Upper lobe of left lung (tissue), 6 donors: ENCODE measurements at regions not wholly inside any gene's neighbourhood (a gene's known extent, or its start where the extent isn't known, plus 50 kb on each side); places are given as distances from the start of the nearest gene placed in this dataset.
"Not testable (repeated sequence)": the region's sequence is repeated elsewhere in the genome, so short reads cannot be mapped to it uniquely, and the experiment has no call there.

ENCODE experiments used
- ATAC-seq, 2 donors: fragments of 200-7000 bp; cut with Tn5 transposase; one replicate each; pipeline ENCODE4 v1.9.1; 2022; ENCODE audit warnings: mild to moderate bottlenecking in 2 of 2, moderate library complexity in 2 of 2; ENCODE audit not compliant: low FRiP score in 2 of 2
- DNase-seq, 2 donors: peaks; one replicate each; pipeline ENCODE4 v3.0.0-alpha.2; 2019 to 2020
- H3K27ac ChIP-seq, 4 donors: fragments of 200-600 bp; sonication (generic); one replicate each; pipeline ENCODE4 v1.5.1; 2016 to 2019
- H3K27me3 ChIP-seq, 4 donors: fragments of 200-600 bp; sonication (generic); one replicate each; pipeline ENCODE4 v1.5.1; 2017 to 2019
- H3K36me3 ChIP-seq, 4 donors: fragments of 200-600 bp; sonication (generic); one replicate each; pipeline ENCODE4 v1.5.1; 2016 to 2019
- H3K4me1 ChIP-seq, 4 donors: fragments of 200-600 bp; sonication (generic); one replicate each; pipeline ENCODE4 v1.5.1; 2018 to 2019
- H3K4me3 ChIP-seq, 4 donors: fragments of 200-600 bp; sonication (generic); one replicate each; pipeline ENCODE4 v1.5.1; 2017 to 2019; ENCODE audit warnings: mild to moderate bottlenecking in 2 of 4, moderate library complexity in 1 of 4
- H3K9me3 ChIP-seq, 4 donors: fragments of 200-600 bp; sonication (generic); one replicate each; pipeline ENCODE4 v1.5.1; 2018 to 2019
- CTCF ChIP-seq, 6 experiments: fragments of 450-650 bp in 4 of 6; fragments of 200-600 bp in 2 of 6; sonication (generic) in 2 of 6; IDR thresholded peaks; one replicate each; pipeline ENCODE4 v1.5.1; 2016 to 2019; ENCODE audit warnings: antibody characterized with exemption in 6 of 6
- EP300 ChIP-seq, 4 donors: sonication (generic); formaldehyde crosslinking; IDR thresholded peaks; one replicate each; pipeline ENCODE4 v1.5.1; 2017; ENCODE audit warnings: antibody characterized with exemption in 4 of 4, control low read depth in 2 of 4
- POLR2A ChIP-seq, 4 donors: fragments of 450-650 bp; IDR thresholded peaks; one replicate each; pipeline ENCODE4 v1.5.1; 2016 to 2017; ENCODE audit warnings: antibody characterized with exemption in 4 of 4, mild to moderate bottlenecking in 2 of 4
- POLR2AphosphoS5 ChIP-seq, 2 donors: sonication (generic); formaldehyde crosslinking; IDR thresholded peaks; one replicate each; pipeline ENCODE4 v1.5.1; 2017; ENCODE audit warnings: antibody characterized with exemption in 2 of 2
- WGBS, 2 donors: methylation state at CpG; one replicate each; pipeline ENCODE4 v1.1.5; 2017 to 2018; 5-methylcytosine and 5-hydroxymethylcytosine counted together
- donor health status: DM: no; HTN: no; CAD: no; lungs with moderate emphysema.
- donor health status: DM: no; HTN: yes; CAD: no; lungs with severe emphysema.

DNA sequence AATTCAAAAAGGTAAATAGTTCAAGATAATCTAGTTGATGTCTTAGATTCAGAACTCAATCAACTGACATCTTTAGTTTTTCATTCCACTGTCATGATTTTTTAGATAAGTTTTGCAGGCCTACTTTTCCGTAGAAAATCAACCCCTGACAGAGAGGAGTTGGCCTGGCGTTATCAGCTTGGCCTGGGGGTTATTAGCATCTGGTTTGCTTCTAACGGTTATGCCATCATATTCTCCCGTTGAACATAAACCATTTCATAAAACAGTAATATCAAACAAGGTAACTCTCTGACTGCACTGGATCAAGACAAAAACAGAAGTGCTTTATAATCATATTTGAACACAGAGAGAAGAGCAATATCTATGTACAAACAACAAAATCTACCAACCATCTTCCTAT, 130.8 kb upstream of the PCDH20 start:
- Histone ChIP-seq H3K36me3 (no peaks in the 10 kb centered on the region), H3K27me3 (no peaks in the 10 kb centered on the region), H3K27ac (no peak overlapping the region), H3K4me1 (no peaks in the 10 kb centered on the region), H3K9me3 (no peaks in the 10 kb centered on the region), H3K4me3 (no peak overlapping the region)
- no peak for TF ChIP-seq POLR2A (IDR thresholded peaks at IDR 0.05)
- TF ChIP-seq EP300 (IDR thresholded peaks at IDR 0.05) = no peak
- TF ChIP-seq POLR2AphosphoS5 (IDR thresholded peaks at IDR 0.05) = no peak
- TF ChIP-seq CTCF (IDR thresholded peaks at IDR 0.05) = no peak
- ATAC-seq = no peak
- WGBS, 2 donors = 83 to 88% methylated on average over 4 of the region's 4 CpGs
- DNase-seq = no peak

DNA sequence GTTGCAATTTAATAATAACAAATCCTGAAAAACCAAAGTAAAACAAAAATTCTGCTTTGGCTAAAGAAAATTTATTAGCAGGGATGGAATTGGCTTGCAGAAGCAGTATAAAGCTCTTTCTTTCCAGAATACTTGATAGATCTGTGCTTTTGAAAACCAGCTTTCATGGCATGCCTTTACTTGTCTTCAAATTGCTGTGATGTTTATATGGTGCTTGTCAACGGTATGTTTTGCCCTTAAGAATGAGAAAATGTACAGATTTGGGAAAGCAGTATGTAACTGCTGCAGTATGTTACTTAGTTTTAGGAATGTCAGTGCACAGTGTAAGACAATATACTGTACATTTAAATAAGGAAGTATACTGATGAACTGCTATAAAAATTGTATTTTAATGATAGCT, 120.8 kb upstream of the PCDH20 start:
- H3K27ac ChIP-seq = no peak overlapping the region
- H3K4me1 ChIP-seq = no peaks in the 10 kb centered on the region
- no peak overlapping the region for H3K4me3 ChIP-seq
- WGBS, 2 donors = 54 to 71% methylated on average over 1 of the region's 1 CpG
- TF ChIP-seq POLR2AphosphoS5 (IDR thresholded peaks at IDR 0.05) = no peak
- TF ChIP-seq EP300 (IDR thresholded peaks at IDR 0.05) = no peak
- DNase-seq = no peak
- H3K9me3 ChIP-seq = no peaks in the 10 kb centered on the region
- no peak for ATAC-seq
- no peaks in the 10 kb centered on the region for H3K27me3 ChIP-seq
- no peaks in the 10 kb centered on the region for H3K36me3 ChIP-seq

DNA sequence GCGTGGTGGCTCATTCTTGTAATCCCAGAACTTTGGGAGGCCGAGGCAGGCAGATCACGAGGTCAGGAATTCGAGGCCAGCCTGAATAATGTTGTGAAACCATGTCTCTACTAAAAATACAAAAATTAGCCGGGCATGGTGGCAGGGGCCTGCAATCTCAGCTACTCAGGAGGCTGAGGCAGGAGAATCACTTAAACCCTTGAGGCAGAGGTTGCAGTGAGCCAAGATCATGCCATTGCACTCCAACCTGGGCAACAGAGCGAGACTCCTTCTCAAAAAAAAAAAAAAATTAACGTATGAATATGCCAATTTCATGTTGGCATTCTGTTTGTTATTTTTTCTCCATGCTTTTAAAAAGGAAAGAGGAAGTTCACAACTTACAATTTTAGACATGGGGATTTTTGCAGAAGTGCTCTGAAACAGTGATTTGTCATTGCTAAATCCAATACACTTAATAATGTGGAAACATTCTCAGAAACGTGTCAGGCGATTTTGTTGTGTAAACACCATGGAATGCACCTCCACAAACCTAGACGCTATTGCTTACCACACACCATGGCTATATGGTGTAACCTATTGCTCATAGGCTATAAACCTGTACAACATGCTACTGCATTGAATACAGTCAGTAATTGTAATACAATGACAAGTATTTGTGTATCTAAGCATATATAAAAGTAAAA, 115.9 kb upstream of the PCDH20 start:
- no peak for ATAC-seq
- no peak for DNase-seq

DNA sequence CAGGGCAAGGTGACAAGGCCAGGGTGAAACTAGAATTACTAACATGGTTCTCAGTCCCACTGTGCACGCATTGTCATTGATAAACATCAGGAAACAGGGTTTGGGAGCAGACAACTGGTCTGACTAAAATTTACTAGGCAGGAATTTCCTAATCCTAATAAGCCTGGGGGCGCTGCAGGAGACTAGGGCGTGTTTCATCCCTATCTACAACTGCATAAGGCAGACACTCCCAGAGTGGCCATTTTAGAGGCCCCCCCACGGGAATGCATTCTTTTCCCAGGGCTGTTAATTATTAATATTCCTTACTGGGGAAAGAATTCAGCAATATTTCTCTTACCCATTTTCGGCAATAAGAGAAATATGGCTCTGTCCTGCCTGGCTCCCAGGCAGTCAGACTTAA, 103.6 kb upstream of the PCDH20 start:
- not testable (repeated sequence) for H3K9me3 ChIP-seq, DNase-seq, H3K4me3 ChIP-seq, H3K4me1 ChIP-seq, H3K36me3 ChIP-seq, H3K27me3 ChIP-seq, ATAC-seq, H3K27ac ChIP-seq
- 75 to 87% methylated on average over 5 of the region's 5 CpGs for WGBS, 2 donors

More for the DNA sequence above, 115.9 kb upstream of the PCDH20 start:
- H3K27ac ChIP-seq = no peak overlapping the region
- H3K36me3 ChIP-seq = no peaks in the 10 kb centered on the region
- WGBS, 2 donors = 59 to 64% methylated on average over 10 of the region's 10 CpGs
- no peaks in the 10 kb centered on the region for H3K4me1 ChIP-seq
- TF ChIP-seq POLR2AphosphoS5 (IDR thresholded peaks at IDR 0.05) (no peak), EP300 (IDR thresholded peaks at IDR 0.05) (no peak), POLR2A (IDR thresholded peaks at IDR 0.05) (no peak), CTCF (IDR thresholded peaks at IDR 0.05) (no peak)
- no peaks in the 10 kb centered on the region for H3K27me3 ChIP-seq
- H3K9me3 ChIP-seq = no peaks in the 10 kb centered on the region
- H3K4me3 ChIP-seq = no peak overlapping the region

GRCh38 chr13:61508936-61509335, 93.3 kb upstream of the PCDH20 start:
- Histone ChIP-seq H3K4me1 (no peaks in the 10 kb centered on the region), H3K27ac (no peak overlapping the region), H3K36me3 (no peaks in the 10 kb centered on the region), H3K27me3 (no peaks in the 10 kb centered on the region), H3K9me3 (no peaks in the 10 kb centered on the region), H3K4me3 (no peak overlapping the region)
- 81 to 82% methylated on average over 2 of the region's 2 CpGs for WGBS, 2 donors
- ATAC-seq = no peak
- TF ChIP-seq EP300 (IDR thresholded peaks at IDR 0.05) (no peak), POLR2AphosphoS5 (IDR thresholded peaks at IDR 0.05) (no peak), CTCF (IDR thresholded peaks at IDR 0.05) (no peak), POLR2A (IDR thresholded peaks at IDR 0.05) (no peak)
- DNase-seq = no peak

DNA sequence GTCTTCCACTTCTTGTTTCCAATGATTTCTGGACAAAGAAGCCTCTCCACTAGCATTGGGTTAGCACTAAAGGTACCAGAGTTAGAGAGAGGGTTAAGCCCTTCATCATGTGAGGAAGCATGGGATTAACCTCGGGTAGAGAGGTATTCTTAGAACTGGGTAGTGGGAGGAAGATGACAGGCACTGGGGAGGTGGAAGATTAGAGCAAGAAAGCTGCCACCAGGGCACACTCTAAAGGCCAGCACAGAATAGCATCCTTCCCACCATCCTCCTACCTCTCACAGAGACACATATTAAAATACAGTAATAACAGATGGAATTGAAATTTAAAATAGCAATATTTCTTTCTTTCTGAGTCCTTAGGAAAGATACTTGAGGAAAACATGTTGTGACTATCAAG, 84.5 kb upstream of the PCDH20 start:
- DNase-seq (no peak), ATAC-seq (no peak)
- Histone ChIP-seq H3K9me3 (no peaks in the 10 kb centered on the region), H3K36me3 (no peaks in the 10 kb centered on the region), H3K27me3 (no peaks in the 10 kb centered on the region), H3K4me3 (no peak overlapping the region), H3K27ac (no peak overlapping the region), H3K4me1 (no peaks in the 10 kb centered on the region)
- 20% methylated on average over 1 of the region's 1 CpG for WGBS, 2 donors
- TF ChIP-seq POLR2A (IDR thresholded peaks at IDR 0.05) (no peak), CTCF (IDR thresholded peaks at IDR 0.05) (no peak), EP300 (IDR thresholded peaks at IDR 0.05) (no peak), POLR2AphosphoS5 (IDR thresholded peaks at IDR 0.05) (no peak)
